ENCODE measurements at regions not wholly inside any gene's neighbourhood (a gene's known extent, or its start where the extent isn't known, plus 50 kb on each side); places are given as distances from the start of the nearest gene placed in this dataset.

DNA sequence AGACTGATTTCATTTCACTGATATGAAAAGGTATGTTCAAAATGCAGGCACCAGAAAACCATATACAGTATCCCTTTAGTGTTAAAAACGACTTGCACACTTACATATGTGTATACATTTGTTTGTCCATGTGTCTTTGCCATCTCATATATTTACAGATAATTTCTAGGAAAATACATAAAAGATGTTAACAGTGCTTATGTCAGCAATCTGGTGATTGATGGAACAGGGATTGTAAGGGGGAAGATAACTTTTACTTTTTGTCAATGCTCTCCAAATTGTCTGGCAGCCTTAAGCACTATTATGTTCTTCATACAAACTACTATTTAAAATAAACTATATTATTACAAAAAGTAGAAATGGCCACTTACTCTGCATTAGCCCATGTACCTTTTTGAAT, 238.5 kb upstream of the DEFB112 start:
- intact Hi-C loops (cut with DNase I): no loop called here
- TF ChIP-seq, protein P1, sequence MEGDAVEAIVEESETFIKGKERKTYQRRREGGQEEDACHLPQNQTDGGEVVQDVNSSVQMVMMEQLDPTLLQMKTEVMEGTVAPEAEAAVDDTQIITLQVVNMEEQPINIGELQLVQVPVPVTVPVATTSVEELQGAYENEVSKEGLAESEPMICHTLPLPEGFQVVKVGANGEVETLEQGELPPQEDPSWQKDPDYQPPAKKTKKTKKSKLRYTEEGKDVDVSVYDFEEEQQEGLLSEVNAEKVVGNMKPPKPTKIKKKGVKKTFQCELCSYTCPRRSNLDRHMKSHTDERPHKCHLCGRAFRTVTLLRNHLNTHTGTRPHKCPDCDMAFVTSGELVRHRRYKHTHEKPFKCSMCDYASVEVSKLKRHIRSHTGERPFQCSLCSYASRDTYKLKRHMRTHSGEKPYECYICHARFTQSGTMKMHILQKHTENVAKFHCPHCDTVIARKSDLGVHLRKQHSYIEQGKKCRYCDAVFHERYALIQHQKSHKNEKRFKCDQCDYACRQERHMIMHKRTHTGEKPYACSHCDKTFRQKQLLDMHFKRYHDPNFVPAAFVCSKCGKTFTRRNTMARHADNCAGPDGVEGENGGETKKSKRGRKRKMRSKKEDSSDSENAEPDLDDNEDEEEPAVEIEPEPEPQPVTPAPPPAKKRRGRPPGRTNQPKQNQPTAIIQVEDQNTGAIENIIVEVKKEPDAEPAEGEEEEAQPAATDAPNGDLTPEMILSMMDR (IDR thresholded peaks at IDR 0.05): no peak
- no peak for TF ChIP-seq POLR2A (IDR thresholded peaks at IDR 0.05; ENCODE audit: low read depth)
- no peak for TF ChIP-seq POLR2AphosphoS5 (IDR thresholded peaks at IDR 0.05)
- TF ChIP-seq EP300 (IDR thresholded peaks at IDR 0.05): no peak
- WGBS: 52% methylated on average over 1 of the region's 1 CpG
- DNase-seq (ENCODE audit: extremely low spot score): no peak
- Histone ChIP-seq H3K9me3 (no peaks in the 10 kb centered on the region), H3K27ac (replicated peaks in 1 of 4) (no peak overlapping the region), H3K4me1 (no peaks in the 10 kb centered on the region), H3K36me3 (no peaks in the 10 kb centered on the region), H3K27me3 (no peaks in the 10 kb centered on the region), H3K4me3 (no peak overlapping the region)

DNA sequence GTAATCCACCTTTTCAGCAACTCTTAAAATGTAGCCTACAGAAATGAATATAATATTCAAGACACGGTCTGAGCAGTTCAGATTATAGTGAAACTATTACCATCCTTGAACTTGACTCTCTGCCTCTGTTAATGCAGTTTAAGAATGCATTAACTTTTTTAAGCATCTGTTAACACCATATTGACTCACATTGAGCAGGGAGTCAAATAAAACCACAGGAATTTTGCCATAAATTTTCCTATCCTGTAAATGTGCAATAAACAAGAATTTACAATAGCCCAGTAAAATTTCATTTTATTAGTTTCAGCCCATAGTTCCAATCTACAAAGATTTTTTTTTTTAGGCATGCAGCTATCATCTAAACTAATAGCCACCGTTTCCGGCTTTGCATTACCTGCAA, 239.2 kb upstream of the DEFB112 start:
- no peak overlapping the region for H3K4me3 ChIP-seq
- WGBS: 61% methylated on average over 3 of the region's 3 CpGs
- TF ChIP-seq POLR2A (IDR thresholded peaks at IDR 0.05; ENCODE audit: low read depth): no peak
- TF ChIP-seq, protein P1 (IDR thresholded peaks at IDR 0.05): no peak
- TF ChIP-seq EP300 (IDR thresholded peaks at IDR 0.05): no peak
- TF ChIP-seq POLR2AphosphoS5 (IDR thresholded peaks at IDR 0.05): no peak
- DNase-seq (ENCODE audit: extremely low spot score): no peak
- no peak overlapping the region for H3K27ac ChIP-seq (replicated peaks in 1 of 4)
- no peaks in the 10 kb centered on the region for H3K9me3 ChIP-seq
- H3K36me3 ChIP-seq: no peaks in the 10 kb centered on the region
- H3K4me1 ChIP-seq: no peaks in the 10 kb centered on the region
- H3K27me3 ChIP-seq: no peaks in the 10 kb centered on the region
- intact Hi-C loops (cut with DNase I): no loop called here

DNA sequence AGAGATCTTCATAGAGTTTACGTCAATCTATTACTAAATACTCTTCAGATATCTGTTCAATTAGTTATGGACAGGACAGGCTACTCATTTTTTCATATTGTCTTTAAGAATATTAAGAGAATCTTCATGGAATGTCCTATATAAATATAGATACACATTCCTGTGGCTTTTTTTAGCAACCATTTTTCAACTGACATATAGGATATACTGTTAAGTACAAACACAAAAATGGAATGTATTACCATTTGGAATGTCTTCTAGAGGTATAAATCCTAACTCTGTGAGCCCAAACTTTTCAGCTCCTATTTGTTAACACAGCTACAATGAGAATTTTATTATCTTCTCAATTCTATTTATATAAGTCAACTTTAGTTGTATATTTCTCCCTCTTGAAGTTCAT, 239.6 kb upstream of the DEFB112 start:
- Histone ChIP-seq H3K27ac (replicated peaks in 1 of 4) (no peak overlapping the region), H3K4me1 (no peaks in the 10 kb centered on the region), H3K36me3 (no peaks in the 10 kb centered on the region), H3K9me3 (no peaks in the 10 kb centered on the region), H3K27me3 (no peaks in the 10 kb centered on the region), H3K4me3 (no peak overlapping the region)
- 68% methylated on average over 1 of the region's 1 CpG for WGBS
- DNase-seq (ENCODE audit: extremely low spot score): no peak
- intact Hi-C loops (cut with DNase I): no loop called here
- TF ChIP-seq EP300 (IDR thresholded peaks at IDR 0.05): no peak
- no peak for TF ChIP-seq POLR2A (IDR thresholded peaks at IDR 0.05; ENCODE audit: low read depth)
- TF ChIP-seq, protein P1 (IDR thresholded peaks at IDR 0.05): no peak
- TF ChIP-seq POLR2AphosphoS5 (IDR thresholded peaks at IDR 0.05): no peak

DNA sequence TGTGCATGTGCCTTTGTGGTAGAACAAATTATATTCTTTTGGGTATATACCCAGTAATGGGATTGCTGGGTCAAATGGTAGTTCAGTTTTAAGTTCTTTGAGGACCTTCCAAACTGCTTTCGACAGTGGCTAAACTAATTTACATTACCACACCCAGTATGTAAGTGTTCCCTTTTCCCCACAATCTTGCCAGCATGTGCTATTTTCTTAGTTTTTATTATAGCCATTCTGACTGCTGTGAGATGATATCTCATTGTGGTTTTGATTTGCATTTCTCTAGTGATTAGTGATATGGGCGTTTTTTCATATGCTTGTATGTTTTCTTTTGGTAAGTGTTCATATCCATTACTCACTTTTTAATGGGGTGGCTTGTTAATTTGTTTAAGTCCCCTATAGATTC, 251.6 kb upstream of the DEFB112 start:
- H3K27ac ChIP-seq (replicated peaks in 1 of 4): no peak overlapping the region
- no peaks in the 10 kb centered on the region for H3K27me3 ChIP-seq
- 77% methylated on average over 2 of the region's 2 CpGs for WGBS
- no peaks in the 10 kb centered on the region for H3K9me3 ChIP-seq
- H3K36me3 ChIP-seq: no peaks in the 10 kb centered on the region
- no peaks in the 10 kb centered on the region for H3K4me1 ChIP-seq
- H3K4me3 ChIP-seq: no peak overlapping the region
- DNase-seq (ENCODE audit: extremely low spot score): no peak
- TF ChIP-seq EP300 (IDR thresholded peaks at IDR 0.05): no peak
- no peak for TF ChIP-seq POLR2A (IDR thresholded peaks at IDR 0.05; ENCODE audit: low read depth)
- TF ChIP-seq POLR2AphosphoS5 (IDR thresholded peaks at IDR 0.05): no peak
- TF ChIP-seq, protein P1 (IDR thresholded peaks at IDR 0.05): no peak
- intact Hi-C loops (cut with DNase I): no loop called here

DNA sequence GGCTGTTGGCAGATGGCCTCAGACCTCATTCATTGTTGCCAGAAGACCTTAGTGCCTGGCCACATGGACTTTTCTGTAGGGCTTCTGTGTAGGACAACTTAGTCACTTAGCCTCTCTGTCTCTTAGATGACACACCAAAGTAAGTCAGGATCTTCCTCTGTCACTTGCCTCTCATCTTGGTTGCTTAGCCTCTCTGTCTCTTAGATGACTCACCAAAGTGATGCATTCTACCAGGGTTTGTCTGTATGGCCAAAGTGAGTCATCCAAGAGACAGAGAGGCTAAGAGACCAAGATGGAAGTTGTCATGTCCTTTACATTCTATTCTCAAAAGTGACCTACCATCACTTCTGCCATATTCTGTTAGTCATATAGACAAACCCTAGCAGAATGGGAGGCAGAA, 255.9 kb upstream of the DEFB112 start:
- DNase-seq (ENCODE audit: extremely low spot score): no peak
- no peak overlapping the region for H3K27ac ChIP-seq (replicated peaks in 1 of 4)
- no peaks in the 10 kb centered on the region for H3K36me3 ChIP-seq
- no peak overlapping the region for H3K4me3 ChIP-seq
- H3K9me3 ChIP-seq: no peaks in the 10 kb centered on the region
- no peak for TF ChIP-seq POLR2A (IDR thresholded peaks at IDR 0.05; ENCODE audit: low read depth)
- TF ChIP-seq EP300 (IDR thresholded peaks at IDR 0.05): no peak
- intact Hi-C loops (cut with DNase I): no loop called here
- no peaks in the 10 kb centered on the region for H3K4me1 ChIP-seq
- H3K27me3 ChIP-seq: no peaks in the 10 kb centered on the region
